ENCODE measurements at regions not wholly inside any gene's neighbourhood (a gene's known extent, or its start where the extent isn't known, plus 50 kb on each side); places are given as distances from the start of the nearest gene placed in this dataset.

DNA sequence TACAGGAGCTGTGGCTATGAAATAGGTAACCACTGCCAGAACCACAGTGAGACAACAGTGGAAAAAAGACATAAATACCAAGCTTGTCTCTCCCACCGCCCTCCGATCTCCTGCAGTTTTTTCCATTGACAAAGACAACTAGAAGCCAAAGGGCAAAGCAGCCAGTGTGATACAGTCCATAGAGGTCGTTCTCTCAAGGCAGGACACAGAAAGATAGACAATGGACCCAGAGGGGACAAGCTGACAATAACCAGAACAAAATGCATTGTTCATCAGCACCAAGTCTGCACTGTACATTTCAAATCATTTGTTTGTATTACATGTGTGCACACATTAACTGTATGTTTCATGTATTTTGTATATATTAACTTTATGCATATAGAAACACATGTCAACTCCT lies 233.0 kb upstream of the NOL4 start:
- ATAC-seq (no peak), DNase-seq (ENCODE audit: low spot score) (no peak)
- no peaks in the 10 kb centered on the region for H3F3A ChIP-seq (replicated peaks; ENCODE audit: low read depth)
- no peak overlapping the region for H2AFZ ChIP-seq
- peaks cover 6% of the 10 kb centered on the region; the same call in 1 of the 2 replicates for H3K4me1 ChIP-seq (ENCODE audit: insufficient read depth)
- no peak overlapping the region for H3K27ac Mint-ChIP-seq
- H3K4me2 ChIP-seq, result no peak overlapping the region
- no peak overlapping the region for H3K4me3 Mint-ChIP-seq
- H3K79me2 ChIP-seq (replicated peaks; ENCODE audit: insufficient read depth), result no peaks in the 10 kb centered on the region
- H4K20me1 ChIP-seq (replicated peaks; ENCODE audit: insufficient read depth), result no peaks in the 10 kb centered on the region
- peaks cover 15% of the 10 kb centered on the region; the same call in 2 of the 3 replicates for H3K36me3 Mint-ChIP-seq (ENCODE audit: low read depth)
- no peaks in the 10 kb centered on the region; the same call in 2 of the 3 replicates for H3K4me1 Mint-ChIP-seq
- no peaks in the 10 kb centered on the region for H3K27me3 ChIP-seq (ENCODE audit: insufficient read depth)
- peaks cover 5% of the 10 kb centered on the region; the same call in 1 of the 2 replicates for H3K9me2 ChIP-seq (ENCODE audit: insufficient read depth)
- H3K36me3 ChIP-seq (ENCODE audit: insufficient read depth), result 0 out of 2 replicates have a peak, but pooled peaks cover 5% of the 10 kb centered on the region
- no peak for TF ChIP-seq ZNF331 (CRISPR knock-in tag; IDR thresholded peaks at IDR 0.05; ENCODE audit: low read depth)
- no peak overlapping the region for H3K4me3 ChIP-seq
- H3K27ac ChIP-seq (ENCODE audit: low read depth), result no peak overlapping the region
- H3K9me3 Mint-ChIP-seq, result peaks cover 9% of the 10 kb centered on the region
- no peaks in the 10 kb centered on the region for H3K27me3 Mint-ChIP-seq (ENCODE audit: insufficient read depth, low read depth, poor library complexity)

DNA sequence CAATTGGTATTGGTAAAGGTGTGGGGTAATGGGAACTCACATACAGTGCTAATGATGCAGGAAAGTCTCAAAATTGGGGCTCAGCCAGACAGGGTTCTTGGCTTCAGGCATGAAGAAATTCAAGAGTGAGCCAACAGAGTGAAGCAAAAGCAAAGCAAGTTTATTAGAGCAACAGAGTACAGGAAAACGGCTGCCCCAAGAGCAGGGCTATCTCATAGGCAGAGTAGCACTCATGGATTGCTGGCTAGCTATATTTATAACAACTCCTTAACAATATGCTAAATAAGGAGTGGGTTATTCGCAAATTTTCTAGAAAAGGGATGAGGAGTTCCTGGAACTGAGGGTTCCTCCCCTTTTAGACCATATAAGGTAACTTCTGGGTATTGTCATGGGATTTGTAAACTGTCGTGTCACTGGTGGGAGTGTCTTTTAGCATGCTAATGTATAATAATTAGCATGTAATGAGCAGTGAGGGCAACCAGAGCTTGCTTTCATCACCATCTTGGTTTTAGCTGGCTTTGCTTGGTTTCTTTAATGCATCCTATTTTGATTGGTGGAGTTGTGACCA lies 233.8 kb upstream of the NOL4 start:
- Histone ChIP-seq H2AFZ (no peak overlapping the region), H3K36me3 (ENCODE audit: insufficient read depth) (0 out of 2 replicates have a peak, but pooled peaks cover 5% of the 10 kb centered on the region), H3K4me3 (no peak overlapping the region), H3K27me3 (ENCODE audit: insufficient read depth) (no peaks in the 10 kb centered on the region), H3K4me1 (ENCODE audit: insufficient read depth) (peaks cover 6% of the 10 kb centered on the region; the same call in 1 of the 2 replicates), H3K27ac (ENCODE audit: low read depth) (no peak overlapping the region), H3F3A (replicated peaks; ENCODE audit: low read depth) (no peaks in the 10 kb centered on the region), H4K20me1 (replicated peaks; ENCODE audit: insufficient read depth) (no peaks in the 10 kb centered on the region), H3K4me2 (no peak overlapping the region), H3K9me2 (ENCODE audit: insufficient read depth) (no peaks in the 10 kb centered on the region), H3K79me2 (replicated peaks; ENCODE audit: insufficient read depth) (no peaks in the 10 kb centered on the region)
- DNase-seq (ENCODE audit: low spot score), result no peak
- Mint-ChIP-seq H3K27me3 (ENCODE audit: insufficient read depth, low read depth, poor library complexity) (no peaks in the 10 kb centered on the region), H3K36me3 (ENCODE audit: low read depth) (peaks cover 15% of the 10 kb centered on the region; the same call in 2 of the 3 replicates), H3K4me3 (no peak overlapping the region), H3K4me1 (no peaks in the 10 kb centered on the region; the same call in 2 of the 3 replicates), H3K9me3 (peaks cover 9% of the 10 kb centered on the region), H3K27ac (no peak overlapping the region)
- no peak for ATAC-seq
- TF ChIP-seq STAT1 (IDR thresholded peaks at IDR 0.05; ENCODE audit: unreplicated experiment) (no peak), CREB1 (CRISPR knock-in tag; IDR thresholded peaks at IDR 0.05; ENCODE audit: low read depth) (no peak), POLR2AphosphoS5 (IDR thresholded peaks at IDR 0.05; ENCODE audit: low read depth) (no peak), NANOG (IDR thresholded peaks at IDR 0.05; ENCODE audit: borderline replicate concordance) (no peak), ZNF331 (CRISPR knock-in tag; IDR thresholded peaks at IDR 0.05; ENCODE audit: low read depth) (no peak), EZH2 (IDR thresholded peaks at IDR 0.05; ENCODE audit: low read depth, unreplicated experiment) (no peak), JUNB (IDR thresholded peaks at IDR 0.05; ENCODE audit: unreplicated experiment) (no peak), EZH2phosphoT487 (IDR thresholded peaks at IDR 0.05; ENCODE audit: unreplicated experiment) (no peak), ZNF114 (CRISPR knock-in tag; IDR thresholded peaks at IDR 0.05) (no peak)
- TF ChIP-seq, protein P1, sequence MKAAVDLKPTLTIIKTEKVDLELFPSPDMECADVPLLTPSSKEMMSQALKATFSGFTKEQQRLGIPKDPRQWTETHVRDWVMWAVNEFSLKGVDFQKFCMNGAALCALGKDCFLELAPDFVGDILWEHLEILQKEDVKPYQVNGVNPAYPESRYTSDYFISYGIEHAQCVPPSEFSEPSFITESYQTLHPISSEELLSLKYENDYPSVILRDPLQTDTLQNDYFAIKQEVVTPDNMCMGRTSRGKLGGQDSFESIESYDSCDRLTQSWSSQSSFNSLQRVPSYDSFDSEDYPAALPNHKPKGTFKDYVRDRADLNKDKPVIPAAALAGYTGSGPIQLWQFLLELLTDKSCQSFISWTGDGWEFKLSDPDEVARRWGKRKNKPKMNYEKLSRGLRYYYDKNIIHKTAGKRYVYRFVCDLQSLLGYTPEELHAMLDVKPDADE (IDR thresholded peaks at IDR 0.05), result no peak
- TF ChIP-seq, protein P2, sequence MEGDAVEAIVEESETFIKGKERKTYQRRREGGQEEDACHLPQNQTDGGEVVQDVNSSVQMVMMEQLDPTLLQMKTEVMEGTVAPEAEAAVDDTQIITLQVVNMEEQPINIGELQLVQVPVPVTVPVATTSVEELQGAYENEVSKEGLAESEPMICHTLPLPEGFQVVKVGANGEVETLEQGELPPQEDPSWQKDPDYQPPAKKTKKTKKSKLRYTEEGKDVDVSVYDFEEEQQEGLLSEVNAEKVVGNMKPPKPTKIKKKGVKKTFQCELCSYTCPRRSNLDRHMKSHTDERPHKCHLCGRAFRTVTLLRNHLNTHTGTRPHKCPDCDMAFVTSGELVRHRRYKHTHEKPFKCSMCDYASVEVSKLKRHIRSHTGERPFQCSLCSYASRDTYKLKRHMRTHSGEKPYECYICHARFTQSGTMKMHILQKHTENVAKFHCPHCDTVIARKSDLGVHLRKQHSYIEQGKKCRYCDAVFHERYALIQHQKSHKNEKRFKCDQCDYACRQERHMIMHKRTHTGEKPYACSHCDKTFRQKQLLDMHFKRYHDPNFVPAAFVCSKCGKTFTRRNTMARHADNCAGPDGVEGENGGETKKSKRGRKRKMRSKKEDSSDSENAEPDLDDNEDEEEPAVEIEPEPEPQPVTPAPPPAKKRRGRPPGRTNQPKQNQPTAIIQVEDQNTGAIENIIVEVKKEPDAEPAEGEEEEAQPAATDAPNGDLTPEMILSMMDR (conservative IDR thresholded peaks at IDR 0.05; ENCODE audit: low read depth in 2 of 2), result no peak
- TF ChIP-seq, protein P3, sequence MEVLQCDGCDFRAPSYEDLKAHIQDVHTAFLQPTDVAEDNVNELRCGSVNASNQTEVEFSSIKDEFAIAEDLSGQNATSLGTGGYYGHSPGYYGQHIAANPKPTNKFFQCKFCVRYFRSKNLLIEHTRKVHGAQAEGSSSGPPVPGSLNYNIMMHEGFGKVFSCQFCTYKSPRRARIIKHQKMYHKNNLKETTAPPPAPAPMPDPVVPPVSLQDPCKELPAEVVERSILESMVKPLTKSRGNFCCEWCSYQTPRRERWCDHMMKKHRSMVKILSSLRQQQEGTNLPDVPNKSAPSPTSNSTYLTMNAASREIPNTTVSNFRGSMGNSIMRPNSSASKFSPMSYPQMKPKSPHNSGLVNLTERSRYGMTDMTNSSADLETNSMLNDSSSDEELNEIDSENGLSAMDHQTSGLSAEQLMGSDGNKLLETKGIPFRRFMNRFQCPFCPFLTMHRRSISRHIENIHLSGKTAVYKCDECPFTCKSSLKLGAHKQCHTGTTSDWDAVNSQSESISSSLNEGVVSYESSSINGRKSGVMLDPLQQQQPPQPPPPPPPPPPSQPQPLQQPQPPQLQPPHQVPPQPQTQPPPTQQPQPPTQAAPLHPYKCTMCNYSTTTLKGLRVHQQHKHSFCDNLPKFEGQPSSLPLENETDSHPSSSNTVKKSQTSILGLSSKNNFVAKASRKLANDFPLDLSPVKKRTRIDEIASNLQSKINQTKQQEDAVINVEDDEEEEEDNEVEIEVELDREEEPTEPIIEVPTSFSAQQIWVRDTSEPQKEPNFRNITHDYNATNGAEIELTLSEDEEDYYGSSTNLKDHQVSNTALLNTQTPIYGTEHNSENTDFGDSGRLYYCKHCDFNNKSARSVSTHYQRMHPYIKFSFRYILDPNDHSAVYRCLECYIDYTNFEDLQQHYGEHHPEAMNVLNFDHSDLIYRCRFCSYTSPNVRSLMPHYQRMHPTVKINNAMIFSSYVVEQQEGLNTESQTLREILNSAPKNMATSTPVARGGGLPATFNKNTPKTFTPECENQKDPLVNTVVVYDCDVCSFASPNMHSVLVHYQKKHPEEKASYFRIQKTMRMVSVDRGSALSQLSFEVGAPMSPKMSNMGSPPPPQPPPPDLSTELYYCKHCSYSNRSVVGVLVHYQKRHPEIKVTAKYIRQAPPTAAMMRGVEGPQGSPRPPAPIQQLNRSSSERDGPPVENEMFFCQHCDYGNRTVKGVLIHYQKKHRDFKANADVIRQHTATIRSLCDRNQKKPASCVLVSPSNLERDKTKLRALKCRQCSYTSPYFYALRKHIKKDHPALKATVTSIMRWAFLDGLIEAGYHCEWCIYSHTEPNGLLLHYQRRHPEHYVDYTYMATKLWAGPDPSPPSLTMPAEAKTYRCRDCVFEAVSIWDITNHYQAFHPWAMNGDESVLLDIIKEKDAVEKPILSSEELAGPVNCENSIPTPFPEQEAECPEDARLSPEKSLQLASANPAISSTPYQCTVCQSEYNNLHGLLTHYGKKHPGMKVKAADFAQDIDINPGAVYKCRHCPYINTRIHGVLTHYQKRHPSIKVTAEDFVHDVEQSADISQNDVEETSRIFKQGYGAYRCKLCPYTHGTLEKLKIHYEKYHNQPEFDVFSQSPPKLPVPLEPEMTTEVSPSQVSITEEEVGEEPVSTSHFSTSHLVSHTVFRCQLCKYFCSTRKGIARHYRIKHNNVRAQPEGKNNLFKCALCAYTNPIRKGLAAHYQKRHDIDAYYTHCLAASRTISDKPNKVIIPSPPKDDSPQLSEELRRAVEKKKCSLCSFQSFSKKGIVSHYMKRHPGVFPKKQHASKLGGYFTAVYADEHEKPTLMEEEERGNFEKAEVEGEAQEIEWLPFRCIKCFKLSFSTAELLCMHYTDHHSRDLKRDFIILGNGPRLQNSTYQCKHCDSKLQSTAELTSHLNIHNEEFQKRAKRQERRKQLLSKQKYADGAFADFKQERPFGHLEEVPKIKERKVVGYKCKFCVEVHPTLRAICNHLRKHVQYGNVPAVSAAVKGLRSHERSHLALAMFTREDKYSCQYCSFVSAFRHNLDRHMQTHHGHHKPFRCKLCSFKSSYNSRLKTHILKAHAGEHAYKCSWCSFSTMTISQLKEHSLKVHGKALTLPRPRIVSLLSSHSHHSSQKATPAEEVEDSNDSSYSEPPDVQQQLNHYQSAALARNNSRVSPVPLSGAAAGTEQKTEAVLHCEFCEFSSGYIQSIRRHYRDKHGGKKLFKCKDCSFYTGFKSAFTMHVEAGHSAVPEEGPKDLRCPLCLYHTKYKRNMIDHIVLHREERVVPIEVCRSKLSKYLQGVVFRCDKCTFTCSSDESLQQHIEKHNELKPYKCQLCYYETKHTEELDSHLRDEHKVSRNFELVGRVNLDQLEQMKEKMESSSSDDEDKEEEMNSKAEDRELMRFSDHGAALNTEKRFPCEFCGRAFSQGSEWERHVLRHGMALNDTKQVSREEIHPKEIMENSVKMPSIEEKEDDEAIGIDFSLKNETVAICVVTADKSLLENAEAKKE (CRISPR knock-in tag; IDR thresholded peaks at IDR 0.05), result no peak

Measured in GM23338 (cell line).